Type B pancreatic cell (in vitro differentiated cells): ENCODE measurements at regions not wholly inside any gene's neighbourhood (a gene's known extent, or its start where the extent isn't known, plus 50 kb on each side); places are given as distances from the start of the nearest gene placed in this dataset.

Experiments
- DNase-seq: peaks from one replicate; pipeline ENCODE4 v3.0.0; 2021; ENCODE audit warnings: mixed read lengths; ENCODE audit not compliant: unreplicated experiment; ENCODE audit errors: extremely low spot score
- H3K27ac Mint-ChIP-seq: 2 replicates; pipeline ENCODE4 v1.8.0; 2021; ENCODE audit warnings: mild to moderate bottlenecking, mixed read lengths
- H3K27me3 Mint-ChIP-seq: 2 replicates; pipeline ENCODE4 v1.8.0; 2021; ENCODE audit warnings: mixed read lengths
- H3K36me3 Mint-ChIP-seq: 2 replicates; pipeline ENCODE4 v1.8.0; 2021; ENCODE audit warnings: mixed read lengths
- H3K4me1 Mint-ChIP-seq: one replicate; pipeline ENCODE4 v1.8.0; 2021; ENCODE audit warnings: mixed read lengths; ENCODE audit not compliant: unreplicated experiment
- H3K4me3 Mint-ChIP-seq: 2 replicates; pipeline ENCODE4 v1.8.0; 2021; ENCODE audit warnings: mild to moderate bottlenecking, mixed read lengths
- H3K9me3 Mint-ChIP-seq: 2 replicates; pipeline ENCODE4 v1.8.0; 2021; ENCODE audit warnings: mixed read lengths
- CTCF ChIP-seq: fragments of 200-600 bp; sonication (generic); conservative IDR thresholded peaks from 2 replicates; pipeline ENCODE4 v1.5.0; 2021; ENCODE audit warnings: antibody characterized with exemption, mild to moderate bottlenecking

- Mint-ChIP-seq H3K4me3 (no peak overlapping the region), H3K4me1 (peaks cover 24% of the 10 kb centered on the region), H3K36me3 (no peaks in the 10 kb centered on the region), H3K9me3 (no peaks in the 10 kb centered on the region), H3K27me3 (peaks cover 2% of the 10 kb centered on the region), H3K27ac (no peak overlapping the region)
- no peak for TF ChIP-seq CTCF
- DNase-seq: no peak
Measured at GRCh38 chr17:65438173-65438572, 123.3 kb downstream of the AXIN2 start.

DNA sequence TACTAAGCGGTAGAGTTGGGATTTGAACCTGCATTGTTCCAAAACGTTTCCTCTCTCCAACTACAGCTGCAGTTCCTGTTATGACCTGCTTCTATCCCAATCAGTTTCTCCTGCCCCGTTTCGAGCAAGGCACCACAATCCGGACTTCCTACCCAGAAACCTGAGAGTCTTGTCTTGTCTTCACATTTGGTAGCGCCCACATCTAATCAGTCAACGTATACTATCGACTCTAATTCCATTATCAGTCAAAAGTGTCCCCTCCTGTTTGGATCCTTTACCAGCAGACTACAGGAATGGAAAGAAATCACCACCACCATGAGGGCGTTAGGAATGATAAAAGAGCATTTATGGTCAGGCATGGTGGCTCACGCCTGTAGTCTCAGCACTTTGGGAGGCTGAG lies 124.6 kb downstream of the AXIN2 start:
- TF ChIP-seq CTCF: no peak
- DNase-seq: no peak
- Mint-ChIP-seq H3K4me3 (no peak overlapping the region), H3K4me1 (peaks cover 22% of the 10 kb centered on the region), H3K9me3 (peaks cover 3% of the 10 kb centered on the region), H3K27ac (no peak overlapping the region), H3K36me3 (no peaks in the 10 kb centered on the region), H3K27me3 (peaks cover 2% of the 10 kb centered on the region)

- no peaks in the 10 kb centered on the region for H3K36me3 Mint-ChIP-seq
- H3K4me1 Mint-ChIP-seq: peaks cover 18% of the 10 kb centered on the region
- H3K27me3 Mint-ChIP-seq: no peaks in the 10 kb centered on the region
- no peak overlapping the region for H3K4me3 Mint-ChIP-seq
- H3K27ac Mint-ChIP-seq: no peak overlapping the region
- no peak for DNase-seq
- H3K9me3 Mint-ChIP-seq: peaks cover 7% of the 10 kb centered on the region
- TF ChIP-seq CTCF: no peak
Measured at GRCh38 chr17:65434878-65435277, 126.6 kb downstream of the AXIN2 start.

DNA sequence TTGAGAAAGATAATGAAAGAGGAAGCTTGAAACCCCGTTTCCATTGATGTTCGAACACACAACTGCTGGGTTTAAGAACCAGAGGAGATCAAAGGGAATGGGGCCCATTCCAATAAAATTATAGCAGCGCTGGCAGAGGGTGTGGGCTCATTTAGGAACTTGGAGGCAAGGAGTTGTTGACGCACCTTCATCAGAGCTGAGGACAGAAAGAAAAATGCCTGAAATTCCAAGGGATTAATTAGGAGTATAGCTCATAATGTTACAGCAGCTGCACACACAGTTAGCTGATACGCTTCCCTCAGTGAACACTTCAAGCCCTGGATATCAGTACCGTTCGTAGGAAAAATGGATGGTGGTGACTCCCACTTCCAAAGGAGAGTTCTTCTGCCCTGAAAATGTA lies 127.2 kb downstream of the AXIN2 start:
- H3K27me3 Mint-ChIP-seq: no peaks in the 10 kb centered on the region
- no peak for TF ChIP-seq CTCF
- peaks cover 16% of the 10 kb centered on the region for H3K4me1 Mint-ChIP-seq
- no peak for DNase-seq
- no peaks in the 10 kb centered on the region for H3K36me3 Mint-ChIP-seq
- H3K27ac Mint-ChIP-seq: no peak overlapping the region
- no peak overlapping the region for H3K4me3 Mint-ChIP-seq
- peaks cover 7% of the 10 kb centered on the region for H3K9me3 Mint-ChIP-seq

GRCh38 chr17:65433592-65433991 lies 127.9 kb downstream of the AXIN2 start:
- DNase-seq: no peak
- no peaks in the 10 kb centered on the region for H3K36me3 Mint-ChIP-seq
- H3K27me3 Mint-ChIP-seq: no peaks in the 10 kb centered on the region
- peaks cover 10% of the 10 kb centered on the region for H3K4me1 Mint-ChIP-seq
- H3K9me3 Mint-ChIP-seq: peaks cover 7% of the 10 kb centered on the region
- H3K27ac Mint-ChIP-seq: no peak overlapping the region
- H3K4me3 Mint-ChIP-seq: no peak overlapping the region
- no peak for TF ChIP-seq CTCF

GRCh38 chr17:65433157-65433556 lies 128.3 kb downstream of the AXIN2 start:
- Mint-ChIP-seq H3K9me3 (peaks cover 7% of the 10 kb centered on the region), H3K4me3 (no peak overlapping the region), H3K27me3 (no peaks in the 10 kb centered on the region), H3K4me1 (peaks cover 6% of the 10 kb centered on the region), H3K36me3 (no peaks in the 10 kb centered on the region), H3K27ac (no peak overlapping the region)
- no peak for DNase-seq
- no peak for TF ChIP-seq CTCF
